ENCODE measurements at regions not wholly inside any gene's neighbourhood (a gene's known extent, or its start where the extent isn't known, plus 50 kb on each side); places are given as distances from the start of the nearest gene placed in this dataset.

GRCh38 chr2:153299217-153299616, 179.3 kb downstream of the RPRM start:
- no peak overlapping the region for H3K27ac ChIP-seq (replicated peaks)
- no peak for DNase-seq (ENCODE audit: low read depth in 1 of 2, low spot score in 1 of 2)
- no peak for TF ChIP-seq GABPA (IDR thresholded peaks at IDR 0.05; ENCODE audit: low read depth)
- no peak for TF ChIP-seq POLR2AphosphoS5 (IDR thresholded peaks at IDR 0.05; ENCODE audit: low read depth)
- TF ChIP-seq REST (IDR thresholded peaks at IDR 0.05; ENCODE audit: insufficient replicate concordance, low read depth): no peak
- TF ChIP-seq SPI1 (IDR thresholded peaks at IDR 0.05; ENCODE audit: borderline replicate concordance, low read depth): no peak
- no peak for TF ChIP-seq CTCF (IDR thresholded peaks at IDR 0.05; ENCODE audit: insufficient read depth, low read length)
- no peak overlapping the region for H3K4me3 ChIP-seq (replicated peaks; ENCODE audit: insufficient read depth, low read length)
- H3K27me3 ChIP-seq (ENCODE audit: insufficient read depth, poor library complexity, severe bottlenecking): no peaks in the 10 kb centered on the region

DNA sequence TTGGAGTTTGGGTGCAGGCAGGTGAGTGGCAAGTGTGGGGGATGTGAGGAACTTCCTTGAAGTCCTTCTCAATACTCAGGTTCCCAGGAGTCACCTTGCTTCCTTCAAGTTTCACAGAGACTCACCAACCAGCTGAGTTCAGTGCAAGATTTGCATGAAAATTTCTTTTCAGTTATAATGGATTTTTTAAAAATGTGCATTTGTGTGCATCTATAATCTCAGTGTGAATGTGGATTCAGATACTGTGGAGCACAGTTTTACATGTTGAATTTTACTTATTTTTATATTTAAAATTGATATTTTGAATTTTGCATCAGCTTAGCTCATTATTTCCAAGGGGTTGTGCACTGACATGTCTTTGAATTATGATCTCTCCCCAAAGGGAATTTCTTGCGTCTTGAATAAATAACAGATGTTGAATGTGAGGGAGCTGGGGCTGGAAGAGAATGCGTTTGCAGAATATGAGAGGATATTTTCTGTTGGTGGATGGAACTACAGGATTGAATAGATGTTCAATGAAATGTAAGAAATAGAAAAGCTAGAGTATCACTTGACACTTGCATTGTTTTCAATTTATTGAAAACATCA, 184.3 kb downstream of the RPRM start:
- no peaks in the 10 kb centered on the region for H3K27me3 ChIP-seq (ENCODE audit: insufficient read depth, poor library complexity, severe bottlenecking)
- H3K27ac ChIP-seq (replicated peaks): no peak overlapping the region
- TF ChIP-seq CTCF (IDR thresholded peaks at IDR 0.05; ENCODE audit: insufficient read depth, low read length): no peak
- no peak for TF ChIP-seq GABPA (IDR thresholded peaks at IDR 0.05; ENCODE audit: low read depth)
- no peak for TF ChIP-seq REST (IDR thresholded peaks at IDR 0.05; ENCODE audit: insufficient replicate concordance, low read depth)
- TF ChIP-seq POLR2AphosphoS5 (IDR thresholded peaks at IDR 0.05; ENCODE audit: low read depth): no peak
- no peak for DNase-seq (ENCODE audit: low read depth in 1 of 2, low spot score in 1 of 2)
- no peak overlapping the region for H3K4me3 ChIP-seq (replicated peaks; ENCODE audit: insufficient read depth, low read length)

DNA sequence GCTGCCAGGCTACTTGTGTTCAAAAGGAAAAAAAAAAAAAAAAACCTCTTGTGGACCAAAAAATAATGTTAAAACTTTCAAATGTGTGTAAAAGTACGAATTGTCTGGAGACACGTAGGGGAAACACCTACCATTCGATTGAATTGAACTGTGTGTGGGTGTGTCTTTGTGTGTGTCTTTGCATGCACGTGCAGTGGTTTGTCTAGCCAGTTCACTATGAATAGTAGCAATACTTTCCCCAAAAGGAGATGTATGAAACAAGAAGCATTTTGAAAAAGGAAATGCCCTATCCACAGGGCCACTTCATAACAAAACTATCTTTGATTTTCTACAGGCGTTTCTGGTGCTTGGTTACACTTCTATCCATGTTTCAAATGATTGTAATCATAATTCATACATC, 186.8 kb downstream of the RPRM start:
- Histone ChIP-seq H3K4me3 (replicated peaks; ENCODE audit: insufficient read depth, low read length) (no peak overlapping the region), H3K27me3 (ENCODE audit: insufficient read depth, poor library complexity, severe bottlenecking) (no peaks in the 10 kb centered on the region), H3K27ac (replicated peaks) (no peak overlapping the region)
- TF ChIP-seq GABPA (IDR thresholded peaks at IDR 0.05; ENCODE audit: low read depth) (no peak), REST (IDR thresholded peaks at IDR 0.05; ENCODE audit: insufficient replicate concordance, low read depth) (no peak), SPI1 (IDR thresholded peaks at IDR 0.05; ENCODE audit: borderline replicate concordance, low read depth) (no peak), CTCF (IDR thresholded peaks at IDR 0.05; ENCODE audit: insufficient read depth, low read length) (no peak), POLR2AphosphoS5 (IDR thresholded peaks at IDR 0.05; ENCODE audit: low read depth) (no peak)
- DNase-seq (ENCODE audit: low read depth in 1 of 2, low spot score in 1 of 2): no peak

Measured in HL-60 (cell line).